ENCODE measurements at regions not wholly inside any gene's neighbourhood (a gene's known extent, or its start where the extent isn't known, plus 50 kb on each side); places are given as distances from the start of the nearest gene placed in this dataset.

GRCh38 chr6:74785236-74785635, 420.6 kb downstream of the COL12A1 start:
- TF ChIP-seq CTCF (IDR thresholded peaks at IDR 0.05) (no peak), POLR2AphosphoS5 (IDR thresholded peaks at IDR 0.05) (no peak), POLR2A (IDR thresholded peaks at IDR 0.05) (no peak)

All from upper lobe of left lung (tissue), 4 donors.